Mesenteric fat pad (tissue), 1 donor: ENCODE measurements at regions not wholly inside any gene's neighbourhood (a gene's known extent, or its start where the extent isn't known, plus 50 kb on each side); places are given as distances from the start of the nearest gene placed in this dataset.
A peak's percentile ranks its signal among the peaks of the same experiment; 100 is the strongest.
"Not testable (repeated sequence)": the region's sequence is repeated elsewhere in the genome, so short reads cannot be mapped to it uniquely, and the experiment has no call there.

ENCODE experiments used
- DNase-seq: peaks from one replicate; pipeline ENCODE4 v3.0.0-alpha.2; 2020; ENCODE audit warnings: low spot score
- donor health status: DM: yes; HTN: yes; CAD: no.

- no peak for DNase-seq
Measured at GRCh38 chr13:54687173-54687572, 1658.6 kb downstream of the OLFM4 start.

- no peak for DNase-seq
Measured at GRCh38 chr13:54699831-54700230, 1671.2 kb downstream of the OLFM4 start.

- no peak for DNase-seq
Measured at GRCh38 chr13:54705738-54706137, 1677.1 kb downstream of the OLFM4 start.

- no peak for DNase-seq
Measured at GRCh38 chr13:54706336-54706735, 1677.7 kb downstream of the OLFM4 start.

GRCh38 chr13:54709546-54709945 lies 1680.9 kb downstream of the OLFM4 start:
- no peak for DNase-seq

GRCh38 chr13:54733639-54734038 lies 1705.0 kb downstream of the OLFM4 start:
- no peak for DNase-seq

GRCh38 chr13:54737211-54737610 lies 1708.6 kb downstream of the OLFM4 start:
- DNase-seq = peak; percentile 79

GRCh38 chr13:54742984-54743383 lies 1714.4 kb downstream of the OLFM4 start:
- DNase-seq = no peak

- DNase-seq = no peak
Measured at GRCh38 chr13:54744747-54745146, 1716.1 kb downstream of the OLFM4 start.

- DNase-seq = no peak
Measured at GRCh38 chr13:54750521-54750920, 1721.9 kb downstream of the OLFM4 start.

- no peak for DNase-seq
Measured at GRCh38 chr13:54758795-54759194, 1730.2 kb downstream of the OLFM4 start.

- no peak for DNase-seq
Measured at GRCh38 chr13:54768214-54768613, 1739.6 kb downstream of the OLFM4 start.

GRCh38 chr13:54775501-54776191 lies 1747.0 kb downstream of the OLFM4 start:
- DNase-seq = no peak

- no peak for DNase-seq
Measured at GRCh38 chr13:54787754-54788153, 1759.1 kb downstream of the OLFM4 start.

- DNase-seq = no peak
Measured at GRCh38 chr13:54799621-54800226, 1771.1 kb downstream of the OLFM4 start.

- DNase-seq = no peak
Measured at GRCh38 chr13:54802226-54802625, 1773.6 kb downstream of the OLFM4 start.

GRCh38 chr13:54805743-54806142 lies 1777.1 kb downstream of the OLFM4 start:
- no peak for DNase-seq

- not testable (repeated sequence) for DNase-seq
Measured at GRCh38 chr13:54821938-54822470, 1793.4 kb downstream of the OLFM4 start.

- DNase-seq = not testable (repeated sequence)
Measured at GRCh38 chr13:54829391-54830068, 1800.9 kb downstream of the OLFM4 start.

- DNase-seq = no peak
Measured at GRCh38 chr13:54836273-54836672, 1807.7 kb downstream of the OLFM4 start.

GRCh38 chr13:54841682-54842081 lies 1813.1 kb downstream of the OLFM4 start:
- no peak for DNase-seq

- DNase-seq = no peak
Measured at GRCh38 chr13:54845351-54845965, 1816.8 kb downstream of the OLFM4 start.
